ENCODE measurements at regions not wholly inside any gene's neighbourhood (a gene's known extent, or its start where the extent isn't known, plus 50 kb on each side); places are given as distances from the start of the nearest gene placed in this dataset.

- Histone ChIP-seq H3K14ac (ENCODE audit: insufficient read length) (no peak overlapping the region), H2BK12ac (ENCODE audit: low read depth, low read length) (peak overlapping the region; percentile 75; the same call in 1 of the 2 replicates), H2BK120ac (replicated peaks; ENCODE audit: low read depth, low read length) (no peak overlapping the region), H3K79me2 (ENCODE audit: control insufficient read depth in 1 of 2, insufficient read depth in 2 of 2, low read length in 2 of 2) (no peaks in the 10 kb centered on the region), H3K4ac (replicated peaks; ENCODE audit: insufficient read length, low read depth, low read length) (no peak overlapping the region), H3K56ac (replicated peaks; ENCODE audit: insufficient read length, low read depth, low read length) (no peak overlapping the region), H2BK20ac (ENCODE audit: low read length) (peak overlapping the region; percentile 93), H3K79me1 (ENCODE audit: low read depth, low read length) (no peaks in the 10 kb centered on the region), H4K5ac (ENCODE audit: insufficient read length, low read depth, low read length) (peak overlapping the region; percentile 30), H3K27me3 (replicated peaks in 1 of 4; ENCODE audit: control insufficient read depth in 3 of 4, extremely low read depth in 1 of 4, insufficient read depth in 3 of 4, low read length in 3 of 4) (no peaks in the 10 kb centered on the region), H2BK15ac (ENCODE audit: low read length) (peak overlapping the region; percentile 29; the same call in 1 of the 2 replicates), H3K23ac (ENCODE audit: insufficient read length) (no peak overlapping the region), H3K4me1 (replicated peaks in 1 of 4; ENCODE audit: control insufficient read depth in 3 of 4, insufficient read depth in 4 of 4, low read length in 3 of 4) (peaks cover 2 to 6% (median 3%) of the 10 kb centered on the region in 4 experiments; a peak in 5 of 7 replicates), H2BK5ac (ENCODE audit: low read depth, low read length) (peak overlapping the region; percentile 85; the same call in 1 of the 2 replicates), H3K18ac (ENCODE audit: extremely low read depth, low read length) (peak overlapping the region; percentile 83), H3K27ac (ENCODE audit: low read depth, low read length) (no peak overlapping the region), H3K4me3 (ENCODE audit: extremely low read depth in 1 of 4, insufficient read depth in 2 of 4, low read depth in 3 of 4, low read length in 4 of 4) (0 out of 8 replicates have a peak overlapping the region, but pooled peaks of 1 of the 4 experiments have one; percentile 21), H3K36me3 (ENCODE audit: control insufficient read depth in 2 of 4, insufficient read depth in 4 of 4, low read length in 3 of 4) (no peaks in the 10 kb centered on the region), H3K9me3 (ENCODE audit: insufficient read depth in 2 of 2, low read depth in 1 of 2, low read length in 1 of 2) (no peaks in the 10 kb centered on the region), H4K20me1 (replicated peaks in 1 of 2; ENCODE audit: control insufficient read depth in 1 of 2, insufficient read depth in 2 of 2, low read length in 2 of 2) (no peaks in the 10 kb centered on the region), H4K8ac (ENCODE audit: extremely low read depth, insufficient read depth, low read length) (no peak overlapping the region), H4K91ac (replicated peaks; ENCODE audit: insufficient read length, low read length) (peak overlapping the region; percentile 81), H3K4me2 (ENCODE audit: insufficient read depth in 1 of 2, low read depth in 2 of 2, low read length in 2 of 2) (peak overlapping the region; percentile 38 to 56; a peak in 3 of 4 replicates), H3K23me2 (ENCODE audit: low read depth, low read length) (no peaks in the 10 kb centered on the region), H2AK5ac (ENCODE audit: low read depth, low read length) (0 out of 2 replicates have a peak overlapping the region, but pooled peaks have one; percentile 65), H3K9ac (replicated peaks in 1 of 4; ENCODE audit: extremely low read depth in 1 of 4, low read depth in 3 of 4, low read length in 3 of 4) (no peak overlapping the region), H2AFZ (ENCODE audit: low read length) (peak overlapping the region; percentile 99)
- ChIA-PET CTCF (ENCODE audit: partially characterized antibody) (interaction anchor here (0.9 to 1.4 kb wide), 5 partner anchors 9 to 80 kb away, joined by 3 to 9 read pairs (median 4); no protein-coding TSS in a partner anchor), POLR2A (ENCODE audit: partially characterized antibody) (no interaction called here)
- FAIRE-seq (no peak), DNase-seq (ENCODE audit: low read depth in 1 of 2, low spot score in 2 of 2) (peak in 1 of 2 experiments; percentile 60)
- WGBS, 2 experiments (ENCODE audit: extremely low coverage in 1 of 2, insufficient coverage in 1 of 2, insufficient read length in 1 of 2, insufficient replicate concordance in 2 of 2, low coverage in 1 of 2, low lambda C conversion rate in 2 of 2, missing lambda C conversion rate in 1 of 2): 61% methylated on average over 10 of the region's 10 CpGs; no CpG with 5 or more reads in 1 of the 2 experiments
- TF ChIP-seq PHF8 (conservative IDR thresholded peaks at IDR 0.05; ENCODE audit: low read depth, low read length) (no peak), RBBP5 (IDR thresholded peaks at IDR 0.05; ENCODE audit: borderline replicate concordance, low read depth, low read length) (peak; percentile 89; the same call in 1 of the 2 replicates), SIRT6 (IDR thresholded peaks at IDR 0.05; ENCODE audit: low read length) (no peak)
Measured at GRCh38 chr12:62113366-62114011, 146.7 kb upstream of the USP15 start.
